ENCODE measurements at regions not wholly inside any gene's neighbourhood (a gene's known extent, or its start where the extent isn't known, plus 50 kb on each side); places are given as distances from the start of the nearest gene placed in this dataset.
A peak's percentile ranks its signal among the peaks of the same experiment; 100 is the strongest.

DNA sequence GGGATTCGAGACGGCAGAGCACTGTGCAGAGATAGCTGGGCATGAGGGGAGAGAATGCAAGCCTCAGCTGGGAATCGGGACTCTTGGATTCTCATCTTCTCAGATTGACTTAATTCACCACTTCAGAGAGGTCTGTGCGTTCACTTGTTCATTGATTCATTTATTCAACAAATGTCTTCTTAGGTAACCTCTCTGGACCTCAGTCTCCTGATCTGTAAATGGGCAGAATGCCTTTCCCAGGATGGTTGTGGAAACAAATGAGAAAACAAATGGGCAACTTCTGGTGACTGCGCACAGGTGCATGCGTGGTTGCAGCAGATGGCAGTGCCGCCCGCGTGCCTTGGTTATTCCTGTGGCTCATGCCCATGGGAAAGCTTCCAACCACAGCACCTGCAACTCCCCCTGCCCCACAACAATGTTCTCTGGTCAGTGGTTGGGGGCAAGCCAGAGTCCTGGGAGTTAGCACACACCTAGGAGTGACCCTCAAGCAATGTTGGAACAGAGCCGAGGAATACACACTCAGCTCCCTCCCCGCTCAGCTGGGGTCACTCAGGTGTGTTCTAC is 110.1 kb upstream of the RUNX3 start:
- no peak overlapping the region for H3K4me3 ChIP-seq
- no peak for TF ChIP-seq EZH2 (IDR thresholded peaks at IDR 0.05; ENCODE audit: low read depth)
- TF ChIP-seq, protein P1, sequence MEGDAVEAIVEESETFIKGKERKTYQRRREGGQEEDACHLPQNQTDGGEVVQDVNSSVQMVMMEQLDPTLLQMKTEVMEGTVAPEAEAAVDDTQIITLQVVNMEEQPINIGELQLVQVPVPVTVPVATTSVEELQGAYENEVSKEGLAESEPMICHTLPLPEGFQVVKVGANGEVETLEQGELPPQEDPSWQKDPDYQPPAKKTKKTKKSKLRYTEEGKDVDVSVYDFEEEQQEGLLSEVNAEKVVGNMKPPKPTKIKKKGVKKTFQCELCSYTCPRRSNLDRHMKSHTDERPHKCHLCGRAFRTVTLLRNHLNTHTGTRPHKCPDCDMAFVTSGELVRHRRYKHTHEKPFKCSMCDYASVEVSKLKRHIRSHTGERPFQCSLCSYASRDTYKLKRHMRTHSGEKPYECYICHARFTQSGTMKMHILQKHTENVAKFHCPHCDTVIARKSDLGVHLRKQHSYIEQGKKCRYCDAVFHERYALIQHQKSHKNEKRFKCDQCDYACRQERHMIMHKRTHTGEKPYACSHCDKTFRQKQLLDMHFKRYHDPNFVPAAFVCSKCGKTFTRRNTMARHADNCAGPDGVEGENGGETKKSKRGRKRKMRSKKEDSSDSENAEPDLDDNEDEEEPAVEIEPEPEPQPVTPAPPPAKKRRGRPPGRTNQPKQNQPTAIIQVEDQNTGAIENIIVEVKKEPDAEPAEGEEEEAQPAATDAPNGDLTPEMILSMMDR (conservative IDR thresholded peaks at IDR 0.05) = no peak
- H3K9me2 ChIP-seq (ENCODE audit: insufficient read depth) = no peaks in the 10 kb centered on the region
- H3K79me2 ChIP-seq (ENCODE audit: low read depth) = no peaks in the 10 kb centered on the region
- H3K9me3 ChIP-seq (ENCODE audit: insufficient read depth, low read depth) = no peaks in the 10 kb centered on the region
- no peaks in the 10 kb centered on the region for H3F3A ChIP-seq (ENCODE audit: insufficient read depth, low read depth)
- H3K4me2 ChIP-seq = no peak overlapping the region
- H3K36me3 ChIP-seq (ENCODE audit: low read depth) = no peaks in the 10 kb centered on the region
- peaks cover 24% of the 10 kb centered on the region for H3K27me3 ChIP-seq (ENCODE audit: insufficient read depth, low read depth)
- H2AFZ ChIP-seq = no peak overlapping the region
- no peaks in the 10 kb centered on the region for H4K20me1 ChIP-seq (ENCODE audit: insufficient read depth)
- no peak overlapping the region for H3K27ac ChIP-seq
- H3K4me1 ChIP-seq (replicated peaks; ENCODE audit: insufficient read depth) = no peaks in the 10 kb centered on the region
- no TSS peak for BruUV-seq (replicated peaks)
- intact Hi-C loops (cut with micrococcal nuclease; ENCODE audit: unreplicated experiment) = no loop called here
- ChIA-PET POLR2A (ENCODE audit: unreplicated experiment) (no interaction called here), CTCF (no interaction called here)
- no peak for DNase-seq

DNA sequence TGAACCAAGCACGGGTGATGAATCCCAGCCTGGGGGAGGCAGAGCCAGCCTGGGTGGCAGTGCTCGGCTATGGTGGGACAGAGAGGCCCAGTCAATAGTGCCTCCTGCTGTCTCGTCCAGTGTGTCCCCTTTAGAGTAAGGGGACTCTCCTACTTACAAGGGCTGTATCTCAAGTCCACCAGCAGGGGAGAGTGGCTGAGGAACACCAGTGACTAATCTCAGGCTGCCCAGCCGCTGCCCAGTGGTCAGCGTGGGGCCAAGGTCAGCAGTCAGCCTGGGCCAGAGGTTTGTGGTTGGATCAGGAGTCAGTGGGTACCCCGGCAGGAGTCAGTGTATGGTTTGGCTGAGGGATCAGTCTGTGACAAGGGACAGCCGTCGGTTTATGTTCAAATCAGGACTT is 109.2 kb upstream of the RUNX3 start:
- H3K4me2 ChIP-seq = no peak overlapping the region
- H3K4me1 ChIP-seq (replicated peaks; ENCODE audit: insufficient read depth) = no peaks in the 10 kb centered on the region
- H3K36me3 ChIP-seq (ENCODE audit: low read depth) = no peaks in the 10 kb centered on the region
- H3K9me3 ChIP-seq (ENCODE audit: insufficient read depth, low read depth) = no peaks in the 10 kb centered on the region
- no peaks in the 10 kb centered on the region for H3K79me2 ChIP-seq (ENCODE audit: low read depth)
- no peak overlapping the region for H3K27ac ChIP-seq
- no peaks in the 10 kb centered on the region for H4K20me1 ChIP-seq (ENCODE audit: insufficient read depth)
- no peak for DNase-seq
- CTCF ChIA-PET = no interaction called here
- no peak overlapping the region for H3K4me3 ChIP-seq
- intact Hi-C loops (cut with micrococcal nuclease; ENCODE audit: unreplicated experiment) = no loop called here
- H3K9me2 ChIP-seq (ENCODE audit: insufficient read depth) = no peaks in the 10 kb centered on the region
- TF ChIP-seq, protein P1 (conservative IDR thresholded peaks at IDR 0.05) = peak; percentile 20; the same call in 1 of the 2 replicates
- TF ChIP-seq EZH2 (IDR thresholded peaks at IDR 0.05; ENCODE audit: low read depth) = no peak
- no peak overlapping the region for H2AFZ ChIP-seq
- H3K27me3 ChIP-seq (ENCODE audit: insufficient read depth, low read depth) = peaks cover 24% of the 10 kb centered on the region
- POLR2A ChIA-PET (ENCODE audit: unreplicated experiment) = no interaction called here
- BruUV-seq (replicated peaks) = no TSS peak
- no peaks in the 10 kb centered on the region for H3F3A ChIP-seq (ENCODE audit: insufficient read depth, low read depth)

DNA sequence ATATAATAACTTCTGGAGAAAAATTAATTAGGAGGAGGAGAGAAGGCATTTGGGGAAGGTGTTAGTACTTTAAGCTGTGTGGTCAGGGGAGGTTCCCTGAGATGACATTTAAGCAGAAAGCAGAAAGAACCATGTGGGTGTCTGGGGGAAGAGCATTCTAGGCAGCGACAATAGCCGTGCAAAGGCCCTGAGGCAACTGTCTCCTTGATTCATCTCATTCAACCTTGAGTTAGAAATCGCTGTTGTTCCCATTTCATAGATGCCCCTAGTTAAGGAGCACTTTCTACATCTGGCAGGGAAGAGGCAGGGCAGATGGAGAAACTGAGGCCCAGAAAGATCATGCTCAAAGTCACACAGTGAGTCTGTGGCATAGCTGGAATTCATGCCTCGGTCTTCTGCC is 108.6 kb upstream of the RUNX3 start:
- Histone ChIP-seq H3K79me2 (ENCODE audit: low read depth) (no peaks in the 10 kb centered on the region), H3K4me1 (replicated peaks; ENCODE audit: insufficient read depth) (no peaks in the 10 kb centered on the region), H3K27me3 (ENCODE audit: insufficient read depth, low read depth) (peaks cover 19% of the 10 kb centered on the region), H3K9me2 (ENCODE audit: insufficient read depth) (no peaks in the 10 kb centered on the region), H3K4me2 (no peak overlapping the region), H3K9me3 (ENCODE audit: insufficient read depth, low read depth) (no peaks in the 10 kb centered on the region), H3F3A (ENCODE audit: insufficient read depth, low read depth) (no peaks in the 10 kb centered on the region), H2AFZ (no peak overlapping the region), H3K36me3 (ENCODE audit: low read depth) (no peaks in the 10 kb centered on the region), H4K20me1 (ENCODE audit: insufficient read depth) (no peaks in the 10 kb centered on the region), H3K27ac (no peak overlapping the region), H3K4me3 (no peak overlapping the region)
- no TSS peak for BruUV-seq (replicated peaks)
- intact Hi-C loops (cut with micrococcal nuclease; ENCODE audit: unreplicated experiment) = no loop called here
- no peak for DNase-seq
- ChIA-PET POLR2A (ENCODE audit: unreplicated experiment) (no interaction called here), CTCF (no interaction called here)
- TF ChIP-seq EZH2 (IDR thresholded peaks at IDR 0.05; ENCODE audit: low read depth) = no peak
- TF ChIP-seq, protein P1 (conservative IDR thresholded peaks at IDR 0.05) = no peak

Data from PC-9 (cell line).